ENCODE measurements at regions not wholly inside any gene's neighbourhood (a gene's known extent, or its start where the extent isn't known, plus 50 kb on each side); places are given as distances from the start of the nearest gene placed in this dataset.

- TF ChIP-seq, protein P1, sequence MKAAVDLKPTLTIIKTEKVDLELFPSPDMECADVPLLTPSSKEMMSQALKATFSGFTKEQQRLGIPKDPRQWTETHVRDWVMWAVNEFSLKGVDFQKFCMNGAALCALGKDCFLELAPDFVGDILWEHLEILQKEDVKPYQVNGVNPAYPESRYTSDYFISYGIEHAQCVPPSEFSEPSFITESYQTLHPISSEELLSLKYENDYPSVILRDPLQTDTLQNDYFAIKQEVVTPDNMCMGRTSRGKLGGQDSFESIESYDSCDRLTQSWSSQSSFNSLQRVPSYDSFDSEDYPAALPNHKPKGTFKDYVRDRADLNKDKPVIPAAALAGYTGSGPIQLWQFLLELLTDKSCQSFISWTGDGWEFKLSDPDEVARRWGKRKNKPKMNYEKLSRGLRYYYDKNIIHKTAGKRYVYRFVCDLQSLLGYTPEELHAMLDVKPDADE (IDR thresholded peaks at IDR 0.05) = no peak
- TF ChIP-seq CREB1 (CRISPR knock-in tag; IDR thresholded peaks at IDR 0.05; ENCODE audit: low read depth) (no peak), STAT1 (IDR thresholded peaks at IDR 0.05; ENCODE audit: unreplicated experiment) (no peak), REST (IDR thresholded peaks at IDR 0.05; ENCODE audit: unreplicated experiment) (no peak), ZNF114 (CRISPR knock-in tag; IDR thresholded peaks at IDR 0.05) (no peak)
These were observed 159.1 kb downstream of the UTP18 start (continued) for GRCh38 chr17:51419476-51419875.

GRCh38 chr17:51421525-51421924 is 161.2 kb downstream of the UTP18 start:
- Mint-ChIP-seq H3K27me3 (ENCODE audit: insufficient read depth, low read depth, poor library complexity) (peaks cover 5% of the 10 kb centered on the region), H3K4me1 (peaks cover 12% of the 10 kb centered on the region), H3K27ac (no peak overlapping the region), H3K36me3 (ENCODE audit: low read depth) (no peaks in the 10 kb centered on the region), H3K4me3 (no peak overlapping the region), H3K9me3 (no peaks in the 10 kb centered on the region)
- H3K27me3 ChIP-seq (ENCODE audit: insufficient read depth) = no peaks in the 10 kb centered on the region
- no peak overlapping the region for H3K27ac ChIP-seq (ENCODE audit: low read depth)
- ATAC-seq (no peak), DNase-seq (ENCODE audit: low spot score) (no peak)
- H3K4me2 ChIP-seq = no peak overlapping the region
- H2AFZ ChIP-seq = no peak overlapping the region
- no peaks in the 10 kb centered on the region; the same call in 1 of the 2 replicates for H4K20me1 ChIP-seq (replicated peaks; ENCODE audit: insufficient read depth)
- no peaks in the 10 kb centered on the region for H3F3A ChIP-seq (replicated peaks; ENCODE audit: low read depth)
- no peaks in the 10 kb centered on the region for H3K36me3 ChIP-seq (ENCODE audit: insufficient read depth)
- H3K4me3 ChIP-seq = no peak overlapping the region
- no peaks in the 10 kb centered on the region for H3K79me2 ChIP-seq (replicated peaks; ENCODE audit: insufficient read depth)
- H3K9me2 ChIP-seq (ENCODE audit: insufficient read depth) = 0 out of 2 replicates have a peak, but pooled peaks cover 12% of the 10 kb centered on the region
- H3K4me1 ChIP-seq (ENCODE audit: insufficient read depth) = peaks cover 6% of the 10 kb centered on the region; the same call in 1 of the 2 replicates
- TF ChIP-seq STAT1 (IDR thresholded peaks at IDR 0.05; ENCODE audit: unreplicated experiment) (no peak), JUNB (IDR thresholded peaks at IDR 0.05; ENCODE audit: unreplicated experiment) (no peak), ZNF331 (CRISPR knock-in tag; IDR thresholded peaks at IDR 0.05; ENCODE audit: low read depth) (no peak), CREB1 (CRISPR knock-in tag; IDR thresholded peaks at IDR 0.05; ENCODE audit: low read depth) (no peak), NANOG (IDR thresholded peaks at IDR 0.05; ENCODE audit: borderline replicate concordance) (no peak), ZNF114 (CRISPR knock-in tag; IDR thresholded peaks at IDR 0.05) (no peak), CTCF (conservative IDR thresholded peaks at IDR 0.05; ENCODE audit: low read depth in 2 of 2) (no peak), ZNF462 (CRISPR knock-in tag; IDR thresholded peaks at IDR 0.05) (no peak), EZH2phosphoT487 (IDR thresholded peaks at IDR 0.05; ENCODE audit: unreplicated experiment) (no peak)
- TF ChIP-seq, protein P1 (IDR thresholded peaks at IDR 0.05) = no peak
